ENCODE measurements at regions not wholly inside any gene's neighbourhood (a gene's known extent, or its start where the extent isn't known, plus 50 kb on each side); places are given as distances from the start of the nearest gene placed in this dataset.
A peak's percentile ranks its signal among the peaks of the same experiment; 100 is the strongest.

DNA sequence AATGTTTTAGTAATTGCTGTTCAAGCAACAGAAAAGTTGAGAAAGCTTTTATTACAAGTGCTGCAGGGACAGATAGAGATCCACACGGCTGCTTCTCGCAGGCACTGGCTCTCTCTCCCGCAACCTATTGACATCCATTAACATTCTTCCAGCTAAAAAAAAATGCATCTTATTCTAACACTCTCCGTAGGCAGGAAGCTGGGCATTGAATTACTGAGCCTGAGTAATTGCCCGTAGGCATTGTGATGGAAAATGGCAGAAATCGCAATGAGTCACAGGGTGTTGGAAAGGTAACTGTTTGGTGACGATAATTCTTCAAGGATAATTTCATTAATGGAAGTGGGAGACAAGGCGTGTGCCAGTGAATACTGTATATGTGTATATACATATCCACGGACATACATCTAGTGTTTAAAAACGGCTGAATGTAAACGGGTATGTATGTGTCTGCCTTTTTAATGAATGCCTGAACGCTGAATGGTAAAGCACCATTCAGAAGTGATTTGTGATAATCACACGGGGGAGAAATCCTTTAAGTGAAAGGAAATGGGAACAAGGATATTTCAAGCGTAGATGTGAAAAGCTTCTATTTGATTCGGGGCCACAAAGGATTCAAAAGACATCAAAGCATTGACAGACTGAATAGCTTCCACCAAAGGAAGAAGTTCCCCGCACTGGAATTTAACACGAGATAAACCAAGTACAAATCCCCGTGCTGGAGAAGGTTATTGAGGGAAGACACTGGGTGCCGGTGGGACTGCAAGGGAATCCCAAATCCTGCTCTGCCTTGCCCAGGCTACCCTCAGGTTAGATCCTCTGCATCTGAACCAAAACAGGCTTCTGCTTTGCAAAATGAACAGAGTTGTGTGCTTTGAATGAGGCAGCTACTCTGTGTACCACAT lies 567.2 kb downstream of the NPHP4 start:
- no peaks in the 10 kb centered on the region for H4K20me1 ChIP-seq (ENCODE audit: insufficient read depth)
- H3K9me2 ChIP-seq (ENCODE audit: insufficient read depth, low read length) = no peaks in the 10 kb centered on the region
- peak overlapping the region; percentile 54 for H3K9ac ChIP-seq (ENCODE audit: low read length)
- peak; percentile 41 for TF ChIP-seq RAD21 (conservative IDR thresholded peaks at IDR 0.05)
- TF ChIP-seq SMC3 (conservative IDR thresholded peaks at IDR 0.05; ENCODE audit: poor library complexity) = peak; percentile 36
- TF ChIP-seq, protein P1, sequence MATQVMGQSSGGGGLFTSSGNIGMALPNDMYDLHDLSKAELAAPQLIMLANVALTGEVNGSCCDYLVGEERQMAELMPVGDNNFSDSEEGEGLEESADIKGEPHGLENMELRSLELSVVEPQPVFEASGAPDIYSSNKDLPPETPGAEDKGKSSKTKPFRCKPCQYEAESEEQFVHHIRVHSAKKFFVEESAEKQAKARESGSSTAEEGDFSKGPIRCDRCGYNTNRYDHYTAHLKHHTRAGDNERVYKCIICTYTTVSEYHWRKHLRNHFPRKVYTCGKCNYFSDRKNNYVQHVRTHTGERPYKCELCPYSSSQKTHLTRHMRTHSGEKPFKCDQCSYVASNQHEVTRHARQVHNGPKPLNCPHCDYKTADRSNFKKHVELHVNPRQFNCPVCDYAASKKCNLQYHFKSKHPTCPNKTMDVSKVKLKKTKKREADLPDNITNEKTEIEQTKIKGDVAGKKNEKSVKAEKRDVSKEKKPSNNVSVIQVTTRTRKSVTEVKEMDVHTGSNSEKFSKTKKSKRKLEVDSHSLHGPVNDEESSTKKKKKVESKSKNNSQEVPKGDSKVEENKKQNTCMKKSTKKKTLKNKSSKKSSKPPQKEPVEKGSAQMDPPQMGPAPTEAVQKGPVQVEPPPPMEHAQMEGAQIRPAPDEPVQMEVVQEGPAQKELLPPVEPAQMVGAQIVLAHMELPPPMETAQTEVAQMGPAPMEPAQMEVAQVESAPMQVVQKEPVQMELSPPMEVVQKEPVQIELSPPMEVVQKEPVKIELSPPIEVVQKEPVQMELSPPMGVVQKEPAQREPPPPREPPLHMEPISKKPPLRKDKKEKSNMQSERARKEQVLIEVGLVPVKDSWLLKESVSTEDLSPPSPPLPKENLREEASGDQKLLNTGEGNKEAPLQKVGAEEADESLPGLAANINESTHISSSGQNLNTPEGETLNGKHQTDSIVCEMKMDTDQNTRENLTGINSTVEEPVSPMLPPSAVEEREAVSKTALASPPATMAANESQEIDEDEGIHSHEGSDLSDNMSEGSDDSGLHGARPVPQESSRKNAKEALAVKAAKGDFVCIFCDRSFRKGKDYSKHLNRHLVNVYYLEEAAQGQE (IDR thresholded peaks at IDR 0.05; ENCODE audit: borderline replicate concordance) = peak; percentile 4
- no peak for TF ChIP-seq TAF1 (IDR thresholded peaks at IDR 0.05; ENCODE audit: low read depth)
- H3K4me2 ChIP-seq (ENCODE audit: low read length) = peak overlapping the region; percentile 62
- H3F3A ChIP-seq (ENCODE audit: insufficient read depth, low read length, poor library complexity, severe bottlenecking) = peaks cover 13% of the 10 kb centered on the region
- H3K4me3 ChIP-seq (ENCODE audit: low read length) = peak overlapping the region; percentile 57
- H3K79me2 ChIP-seq (replicated peaks; ENCODE audit: insufficient read depth, low read length) = no peaks in the 10 kb centered on the region
- no peaks in the 10 kb centered on the region for H3K36me3 ChIP-seq (ENCODE audit: insufficient read depth, low read length)
- H3K27ac ChIP-seq (ENCODE audit: low read length) = peak overlapping the region; percentile 89
- H3K9me3 ChIP-seq (ENCODE audit: low read length) = no peaks in the 10 kb centered on the region
- H3K27me3 ChIP-seq (ENCODE audit: insufficient read depth, low read depth, low read length) = no peaks in the 10 kb centered on the region
- peak overlapping the region; percentile 7 for H2AFZ ChIP-seq (ENCODE audit: low read depth, low read length)

DNA sequence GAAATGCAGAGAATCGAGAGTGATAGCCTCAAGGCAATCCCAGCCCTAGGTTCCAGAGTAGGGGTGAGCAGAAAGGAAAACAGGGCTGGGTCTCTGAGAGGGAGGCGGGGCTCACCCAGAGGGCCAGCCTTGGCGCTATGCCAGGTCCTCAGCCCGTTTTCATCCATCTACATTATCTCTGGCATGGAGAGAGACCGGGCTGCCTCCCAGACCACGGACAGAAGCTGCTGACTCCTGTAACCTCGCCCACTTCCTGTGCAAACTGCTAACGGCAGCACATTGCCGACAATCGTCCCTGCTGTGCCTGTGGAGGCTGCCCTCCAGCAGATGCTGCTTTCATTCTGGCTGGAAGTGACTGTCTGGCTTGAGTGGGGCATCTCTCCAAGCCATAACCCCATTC lies 569.1 kb downstream of the NPHP4 start:
- Histone ChIP-seq H3K36me3 (ENCODE audit: insufficient read depth, low read length) (no peaks in the 10 kb centered on the region), H3K9me3 (ENCODE audit: low read length) (no peaks in the 10 kb centered on the region), H2AFZ (ENCODE audit: low read depth, low read length) (no peak overlapping the region), H3K27ac (ENCODE audit: low read length) (peak overlapping the region; percentile 89), H3K4me3 (ENCODE audit: low read length) (no peak overlapping the region), H3K9me2 (ENCODE audit: insufficient read depth, low read length) (no peaks in the 10 kb centered on the region), H3K79me2 (replicated peaks; ENCODE audit: insufficient read depth, low read length) (no peaks in the 10 kb centered on the region), H3F3A (ENCODE audit: insufficient read depth, low read length, poor library complexity, severe bottlenecking) (peaks cover 13% of the 10 kb centered on the region), H3K27me3 (ENCODE audit: insufficient read depth, low read depth, low read length) (no peaks in the 10 kb centered on the region), H3K9ac (ENCODE audit: low read length) (no peak overlapping the region), H4K20me1 (ENCODE audit: insufficient read depth) (no peaks in the 10 kb centered on the region), H3K4me2 (ENCODE audit: low read length) (no peak overlapping the region)
- TF ChIP-seq POLR2AphosphoS5 (IDR thresholded peaks at IDR 0.05) = no peak
- no peak for TF ChIP-seq EP300 (conservative IDR thresholded peaks at IDR 0.05; ENCODE audit: poor library complexity, severe bottlenecking)
- TF ChIP-seq EZH2 (IDR thresholded peaks at IDR 0.05; ENCODE audit: borderline replicate concordance, insufficient read depth, low read length, poor library complexity, severe bottlenecking) = no peak
- no peak for TF ChIP-seq RAD21 (conservative IDR thresholded peaks at IDR 0.05)
- no peak for TF ChIP-seq CTCF (IDR thresholded peaks at IDR 0.05; ENCODE audit: poor library complexity, severe bottlenecking)
- no peak for TF ChIP-seq TAF1 (IDR thresholded peaks at IDR 0.05; ENCODE audit: low read depth)
- no peak for TF ChIP-seq MXI1 (conservative IDR thresholded peaks at IDR 0.05; ENCODE audit: poor library complexity, severe bottlenecking)
- TF ChIP-seq, protein P1 (IDR thresholded peaks at IDR 0.05; ENCODE audit: borderline replicate concordance) = no peak
- TF ChIP-seq SMC3 (conservative IDR thresholded peaks at IDR 0.05; ENCODE audit: poor library complexity) = no peak
